ENCODE measurements at regions not wholly inside any gene's neighbourhood (a gene's known extent, or its start where the extent isn't known, plus 50 kb on each side); places are given as distances from the start of the nearest gene placed in this dataset.

DNA sequence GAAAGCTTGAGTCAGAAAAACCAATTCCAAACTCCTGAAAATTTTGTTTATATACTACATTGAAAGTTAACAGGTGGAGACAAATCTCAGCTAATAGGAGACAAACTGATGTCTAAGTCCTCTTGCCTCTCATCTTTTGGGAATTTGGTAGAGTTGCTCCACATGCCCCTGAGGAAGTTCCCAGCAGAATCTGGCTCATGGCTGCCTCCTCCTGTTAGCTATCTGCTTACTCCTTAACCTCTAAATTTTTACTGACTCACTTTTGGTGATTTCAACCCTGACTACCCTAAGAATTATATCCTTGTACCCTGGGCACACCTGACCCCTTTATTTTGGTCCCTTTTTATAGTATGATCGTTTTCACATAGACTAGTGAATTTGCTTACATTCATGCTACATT, 633.7 kb upstream of the USP24 start:
- no peak for TF ChIP-seq CTCF (IDR thresholded peaks at IDR 0.05)
- TF ChIP-seq POLR2A (IDR thresholded peaks at IDR 0.05), result no peak
- no peak for TF ChIP-seq POLR2AphosphoS5 (IDR thresholded peaks at IDR 0.05)

Measured in prostate gland (tissue), 2 donors.